Fibroblast of lung (primary cell): ENCODE measurements at regions not wholly inside any gene's neighbourhood (a gene's known extent, or its start where the extent isn't known, plus 50 kb on each side); places are given as distances from the start of the nearest gene placed in this dataset.

Source experiments
- CTCF ChIP-seq, 2 donors: IDR thresholded peaks in 1 of 2; conservative IDR thresholded peaks in 1 of 2; 1 replicate in 1 of 2; 2 replicates in 1 of 2; pipeline ENCODE4 v1.5.1; 2011 to 2012; ENCODE audit warnings: low read length in 2 of 2, control low read depth in 1 of 2, inconsistent platforms in 1 of 2, low read depth in 1 of 2, mild to moderate bottlenecking in 1 of 2
- EZH2 ChIP-seq: IDR thresholded peaks from 2 replicates; pipeline ENCODE4 v1.5.1; 2012; ENCODE audit warnings: low read length, control low read depth, mild to moderate bottlenecking; ENCODE audit errors: missing control alignments

- no peak for TF ChIP-seq EZH2
- TF ChIP-seq CTCF (conservative IDR thresholded peaks at IDR 0.05 in 1 of 2, IDR thresholded peaks at IDR 0.05 in 1 of 2; ENCODE audit: low read depth in 1 of 2, low read length in 2 of 2): no peak
Observed at GRCh38 chr1:199403531-199404116, 623.9 kb upstream of the NR5A2 start.
